Mammary epithelial cell (primary cell): ENCODE measurements at regions not wholly inside any gene's neighbourhood (a gene's known extent, or its start where the extent isn't known, plus 50 kb on each side); places are given as distances from the start of the nearest gene placed in this dataset.

Experiments
- EZH2 ChIP-seq: IDR thresholded peaks from 2 replicates; pipeline ENCODE4 v1.6.1; 2012; ENCODE audit warnings: low read length, inconsistent platforms, borderline replicate concordance
- TF ChIP-seq, protein P1 (sequence below), 2 donors: IDR thresholded peaks in 1 of 2; conservative IDR thresholded peaks in 1 of 2; 2 replicates each; pipeline ENCODE4 v1.5.1; 2011 to 2012; ENCODE audit warnings: inconsistent platforms in 2 of 2, low read length in 2 of 2, mild to moderate bottlenecking in 2 of 2, control low read depth in 1 of 2, low read depth in 1 of 2; ENCODE audit not compliant: insufficient read depth in 1 of 2; ENCODE audit errors: extremely low read depth in 1 of 2

- TF ChIP-seq, protein P1, sequence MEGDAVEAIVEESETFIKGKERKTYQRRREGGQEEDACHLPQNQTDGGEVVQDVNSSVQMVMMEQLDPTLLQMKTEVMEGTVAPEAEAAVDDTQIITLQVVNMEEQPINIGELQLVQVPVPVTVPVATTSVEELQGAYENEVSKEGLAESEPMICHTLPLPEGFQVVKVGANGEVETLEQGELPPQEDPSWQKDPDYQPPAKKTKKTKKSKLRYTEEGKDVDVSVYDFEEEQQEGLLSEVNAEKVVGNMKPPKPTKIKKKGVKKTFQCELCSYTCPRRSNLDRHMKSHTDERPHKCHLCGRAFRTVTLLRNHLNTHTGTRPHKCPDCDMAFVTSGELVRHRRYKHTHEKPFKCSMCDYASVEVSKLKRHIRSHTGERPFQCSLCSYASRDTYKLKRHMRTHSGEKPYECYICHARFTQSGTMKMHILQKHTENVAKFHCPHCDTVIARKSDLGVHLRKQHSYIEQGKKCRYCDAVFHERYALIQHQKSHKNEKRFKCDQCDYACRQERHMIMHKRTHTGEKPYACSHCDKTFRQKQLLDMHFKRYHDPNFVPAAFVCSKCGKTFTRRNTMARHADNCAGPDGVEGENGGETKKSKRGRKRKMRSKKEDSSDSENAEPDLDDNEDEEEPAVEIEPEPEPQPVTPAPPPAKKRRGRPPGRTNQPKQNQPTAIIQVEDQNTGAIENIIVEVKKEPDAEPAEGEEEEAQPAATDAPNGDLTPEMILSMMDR (conservative IDR thresholded peaks at IDR 0.05 in 1 of 2, IDR thresholded peaks at IDR 0.05 in 1 of 2; ENCODE audit: extremely low read depth in 1 of 2, insufficient read depth in 1 of 2, low read depth in 1 of 2, low read length in 2 of 2): no peak
- no peak for TF ChIP-seq EZH2
Observed at GRCh38 chr17:63311416-63311937, 134.6 kb downstream of the CYB561 start.
